HCT116 (cell line): ENCODE measurements at regions not wholly inside any gene's neighbourhood (a gene's known extent, or its start where the extent isn't known, plus 50 kb on each side); places are given as distances from the start of the nearest gene placed in this dataset.

Experiments
- ATF3 ChIP-seq: IDR thresholded peaks from 2 replicates; pipeline ENCODE4 v1.6.1; 2012
- CTCF ChIP-seq, 3 experiments: fragments of 200-600 bp in 1 of 3; sonication (generic) in 1 of 3; IDR thresholded peaks in 2 of 3; conservative IDR thresholded peaks in 1 of 3; 2 replicates each; pipeline ENCODE4 v1.5.1; 2012 to 2017; ENCODE audit warnings: low read depth in 2 of 3, low read length in 2 of 3, antibody characterized with exemption in 1 of 3, borderline replicate concordance in 1 of 3, control low read depth in 1 of 3, mild to moderate bottlenecking in 1 of 3, mixed read lengths in 1 of 3, mixed run types in 1 of 3, moderate library complexity in 1 of 3; ENCODE audit not compliant: insufficient read depth in 1 of 3
- ELF1 ChIP-seq: IDR thresholded peaks from 2 replicates; pipeline ENCODE4 v1.6.1; 2012; ENCODE audit warnings: low read depth, borderline replicate concordance
- EZH2 ChIP-seq: fragments of 200-600 bp; sonication (generic); IDR thresholded peaks from 2 replicates; pipeline ENCODE4 v1.6.1; 2017; ENCODE audit warnings: antibody characterized with exemption, mixed run types
- EZH2phosphoT487 ChIP-seq: fragments of 200-600 bp; IDR thresholded peaks from 2 replicates; pipeline ENCODE4 v1.6.1; 2018; ENCODE audit warnings: antibody characterized with exemption, borderline replicate concordance
- FOSL1 ChIP-seq: IDR thresholded peaks from 2 replicates; pipeline ENCODE4 v1.6.1; 2012; ENCODE audit warnings: low read depth
- MAX ChIP-seq: IDR thresholded peaks from 2 replicates; pipeline ENCODE4 v1.6.1; 2012
- POLR2A ChIP-seq: IDR thresholded peaks from 2 replicates; pipeline ENCODE4 v1.7.0; 2011; ENCODE audit warnings: borderline replicate concordance; ENCODE audit not compliant: insufficient read depth, insufficient read length; ENCODE audit errors: extremely low read depth
- POLR2AphosphoS5 ChIP-seq: IDR thresholded peaks from 2 replicates; pipeline ENCODE4 v1.6.1; 2011; ENCODE audit warnings: mild to moderate bottlenecking, low read depth, low read length, moderate library complexity
- SIN3A ChIP-seq: IDR thresholded peaks from 2 replicates; pipeline ENCODE4 v1.6.1; 2012; ENCODE audit warnings: low read depth
- YY1 ChIP-seq: IDR thresholded peaks from 2 replicates; pipeline ENCODE4 v1.6.1; 2011; ENCODE audit warnings: low read length, low read depth, moderate library complexity, mild to moderate bottlenecking; ENCODE audit not compliant: insufficient replicate concordance; ENCODE audit errors: extremely low read depth

GRCh38 chr2:162974771-162975170 lies 136.2 kb upstream of the KCNH7 start:
- TF ChIP-seq CTCF (IDR thresholded peaks at IDR 0.05 in 2 of 3, conservative IDR thresholded peaks at IDR 0.05 in 1 of 3; ENCODE audit: borderline replicate concordance in 1 of 3, insufficient read depth in 1 of 3, low read depth in 2 of 3, low read length in 2 of 3) (no peak), EZH2 (no peak), ELF1 (no peak), YY1 (no peak), POLR2AphosphoS5 (no peak), FOSL1 (no peak), POLR2A (no peak), SIN3A (no peak), ATF3 (no peak), EZH2phosphoT487 (no peak), MAX (no peak)
